Caco-2 (cell line): ENCODE measurements at regions not wholly inside any gene's neighbourhood (a gene's known extent, or its start where the extent isn't known, plus 50 kb on each side); places are given as distances from the start of the nearest gene placed in this dataset.

Source experiments
- BruUV-seq: library from RNA; stranded (reverse); fragments of 400-500 nt; replicated peaks from 2 replicates; lab custom pipeline; 2021; lab: Mats Ljungman, UMichigan
- CTCF ChIA-PET: fragments of 300-600 bp; sonication (Branson Sonifier 250); formaldehyde crosslinking; loops from one replicate; lab custom pipeline; 2022; ENCODE audit warnings: antibody characterized with exemption; lab: Charles Lee
- POLR2A ChIA-PET: fragments of 300-600 bp; sonication (Branson Sonifier 250); formaldehyde crosslinking; loops from one replicate; lab custom pipeline; 2022; ENCODE audit warnings: antibody characterized with exemption; lab: Charles Lee
- DNase-seq, 2 experiments: peaks; one replicate each; pipeline versions ENCODE4 v3.0.0 to v3.0.0-alpha.2; 2020 to 2022
- H3K27me3 ChIP-seq: replicated peaks from 2 replicates; pipeline ENCODE4 v1.6.0; 2011; ENCODE audit warnings: low read length; ENCODE audit not compliant: control insufficient read depth, insufficient read depth
- H3K36me3 ChIP-seq: 2 replicates; pipeline ENCODE4 v1.5.1; 2011; ENCODE audit warnings: low read length; ENCODE audit not compliant: control insufficient read depth, insufficient read depth
- H3K4me1 ChIP-seq: fragments of 250-450 bp; sonication (Bioruptor Pico); 2 replicates; pipeline ENCODE4 v1.5.1; 2020; ENCODE audit warnings: mild to moderate bottlenecking
- H3K4me3 ChIP-seq: 2 replicates; pipeline ENCODE4 v1.5.1; 2011; ENCODE audit warnings: low read depth, mild to moderate bottlenecking, control low read depth, low read length
- H3K9me3 ChIP-seq: fragments of 250-450 bp; sonication (Bioruptor Pico); 2 replicates; pipeline ENCODE4 v1.5.1; 2020; ENCODE audit warnings: mild to moderate bottlenecking, moderate library complexity
- H3K27ac Mint-ChIP-seq: one replicate; pipeline ENCODE4 v1.8.0; 2022; ENCODE audit warnings: mixed read lengths; ENCODE audit not compliant: unreplicated experiment
- H3K27me3 Mint-ChIP-seq: one replicate; pipeline ENCODE4 v1.8.0; 2022; ENCODE audit warnings: mixed read lengths; ENCODE audit not compliant: insufficient read depth, unreplicated experiment
- H3K36me3 Mint-ChIP-seq: one replicate; pipeline ENCODE4 v1.8.0; 2022; ENCODE audit warnings: mild to moderate bottlenecking, mixed read lengths; ENCODE audit not compliant: insufficient read depth, unreplicated experiment
- H3K4me1 Mint-ChIP-seq: one replicate; pipeline ENCODE4 v1.8.0; 2022; ENCODE audit warnings: low read depth, mixed read lengths; ENCODE audit not compliant: unreplicated experiment
- H3K4me3 Mint-ChIP-seq: one replicate; pipeline ENCODE4 v1.8.0; 2022; ENCODE audit warnings: mild to moderate bottlenecking, moderate library complexity, mixed read lengths; ENCODE audit not compliant: unreplicated experiment
- H3K9me3 Mint-ChIP-seq: one replicate; pipeline ENCODE4 v1.8.0; 2022; ENCODE audit warnings: mixed read lengths; ENCODE audit not compliant: unreplicated experiment
- intact Hi-C: fragments of 100-400 bp; cut with micrococcal nuclease; formaldehyde crosslinking; loops from one replicate; pipeline ENCODE4 v1.10.0; 2022; ENCODE audit not compliant: unreplicated experiment
- TF ChIP-seq, protein P1 (sequence below), 2 experiments: fragments of 200-600 bp in 1 of 2; IDR thresholded peaks; 1 replicate in 1 of 2; 2 replicates in 1 of 2; pipeline versions ENCODE4 v1.5.1 to v1.8.0; 2011 to 2022; ENCODE audit warnings: antibody characterized with exemption in 1 of 2, control low read depth in 1 of 2, inconsistent platforms in 1 of 2, low read depth in 1 of 2, low read length in 1 of 2, mild to moderate bottlenecking in 1 of 2, moderate library complexity in 1 of 2; ENCODE audit not compliant: insufficient read depth in 1 of 2, severe bottlenecking in 1 of 2, unreplicated experiment in 1 of 2

DNA sequence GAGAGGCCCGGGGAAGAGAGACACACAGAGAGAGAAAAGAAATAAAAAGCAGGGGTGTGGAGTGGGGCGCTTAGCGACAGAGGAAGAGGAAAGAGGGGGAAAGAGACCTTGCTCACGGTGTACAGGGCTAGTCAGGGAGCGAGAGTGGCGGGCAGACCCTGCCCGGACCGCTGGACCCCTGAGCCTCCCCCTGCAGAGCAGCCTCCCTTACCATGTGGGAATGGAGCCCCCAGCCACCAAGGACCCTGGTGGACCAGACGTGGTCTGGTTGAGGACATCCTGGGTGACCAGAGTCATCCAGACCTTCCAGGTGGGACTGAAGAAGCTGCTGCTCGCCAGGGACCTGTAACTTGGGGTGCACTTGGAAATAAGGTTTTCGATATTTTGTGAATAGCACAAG, 129.6 kb downstream of the CHSY1 start:
- BruUV-seq, result no TSS peak
- Mint-ChIP-seq H3K4me3 (no peak overlapping the region), H3K36me3 (no peaks in the 10 kb centered on the region), H3K4me1 (peaks cover 7% of the 10 kb centered on the region), H3K27me3 (no peaks in the 10 kb centered on the region), H3K9me3 (no peaks in the 10 kb centered on the region), H3K27ac (no peak overlapping the region)
- Histone ChIP-seq H3K27me3 (no peaks in the 10 kb centered on the region), H3K36me3 (no peaks in the 10 kb centered on the region), H3K4me3 (no peak overlapping the region), H3K4me1 (no peaks in the 10 kb centered on the region), H3K9me3 (0 out of 2 replicates have a peak, but pooled peaks cover 3% of the 10 kb centered on the region)
- intact Hi-C loops, result no loop called here
- ChIA-PET CTCF (interaction anchor here (1.1 kb wide), 1 partner anchor 24 kb away, joined by 3 read pairs; no protein-coding TSS in a partner anchor), POLR2A (no interaction called here)
- DNase-seq, result no peak
- TF ChIP-seq, protein P1, sequence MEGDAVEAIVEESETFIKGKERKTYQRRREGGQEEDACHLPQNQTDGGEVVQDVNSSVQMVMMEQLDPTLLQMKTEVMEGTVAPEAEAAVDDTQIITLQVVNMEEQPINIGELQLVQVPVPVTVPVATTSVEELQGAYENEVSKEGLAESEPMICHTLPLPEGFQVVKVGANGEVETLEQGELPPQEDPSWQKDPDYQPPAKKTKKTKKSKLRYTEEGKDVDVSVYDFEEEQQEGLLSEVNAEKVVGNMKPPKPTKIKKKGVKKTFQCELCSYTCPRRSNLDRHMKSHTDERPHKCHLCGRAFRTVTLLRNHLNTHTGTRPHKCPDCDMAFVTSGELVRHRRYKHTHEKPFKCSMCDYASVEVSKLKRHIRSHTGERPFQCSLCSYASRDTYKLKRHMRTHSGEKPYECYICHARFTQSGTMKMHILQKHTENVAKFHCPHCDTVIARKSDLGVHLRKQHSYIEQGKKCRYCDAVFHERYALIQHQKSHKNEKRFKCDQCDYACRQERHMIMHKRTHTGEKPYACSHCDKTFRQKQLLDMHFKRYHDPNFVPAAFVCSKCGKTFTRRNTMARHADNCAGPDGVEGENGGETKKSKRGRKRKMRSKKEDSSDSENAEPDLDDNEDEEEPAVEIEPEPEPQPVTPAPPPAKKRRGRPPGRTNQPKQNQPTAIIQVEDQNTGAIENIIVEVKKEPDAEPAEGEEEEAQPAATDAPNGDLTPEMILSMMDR (IDR thresholded peaks at IDR 0.05; ENCODE audit: insufficient read depth in 1 of 2, low read depth in 1 of 2, low read length in 1 of 2, severe bottlenecking in 1 of 2, unreplicated experiment in 1 of 2), result no peak

DNA sequence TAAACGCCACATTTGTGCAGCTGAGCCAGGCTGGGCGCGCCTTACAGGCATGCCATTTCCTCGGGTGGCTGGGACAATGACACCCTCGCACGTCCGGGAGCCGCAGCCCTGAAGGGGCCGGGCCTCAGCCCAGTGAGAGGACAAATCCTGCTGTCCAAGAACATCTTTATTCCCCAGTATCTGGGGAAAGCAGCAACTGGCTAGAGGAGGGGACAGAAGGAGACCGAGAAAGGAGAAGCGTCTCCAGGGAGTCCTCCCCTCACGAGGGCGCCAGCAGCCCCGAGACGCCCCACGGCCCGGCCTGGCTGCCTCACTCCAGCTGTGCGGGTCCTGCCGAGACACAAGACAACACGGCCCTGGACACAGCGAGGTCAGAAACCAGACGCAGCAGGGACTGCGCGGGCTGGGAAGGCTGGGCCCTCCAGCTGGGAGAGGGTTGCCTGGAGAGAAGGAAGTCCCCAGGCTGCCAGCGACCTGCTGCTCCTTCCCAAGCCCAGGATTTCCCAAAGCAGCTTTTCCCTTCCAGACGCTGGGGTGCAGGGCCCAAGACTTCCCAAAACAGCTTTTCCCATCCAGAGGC, 130.2 kb downstream of the CHSY1 start:
- DNase-seq, result no peak
- BruUV-seq, result no TSS peak
- H3K27ac Mint-ChIP-seq, result no peak overlapping the region
- no peaks in the 10 kb centered on the region for H3K4me1 ChIP-seq
- intact Hi-C loops, result no loop called here
- H3K36me3 ChIP-seq, result no peaks in the 10 kb centered on the region
- H3K27me3 Mint-ChIP-seq, result no peaks in the 10 kb centered on the region
- no peak overlapping the region for H3K4me3 ChIP-seq
- no peaks in the 10 kb centered on the region for H3K36me3 Mint-ChIP-seq
- CTCF ChIA-PET, result interaction anchor here (0.6 to 1.1 kb wide), 3 partner anchors 18 to 487 kb away, joined by 3 read pairs; no protein-coding TSS in a partner anchor
- no peaks in the 10 kb centered on the region for H3K9me3 Mint-ChIP-seq
- POLR2A ChIA-PET, result no interaction called here
- no peak overlapping the region for H3K4me3 Mint-ChIP-seq
- peaks cover 7% of the 10 kb centered on the region for H3K4me1 Mint-ChIP-seq
- TF ChIP-seq, protein P1 (IDR thresholded peaks at IDR 0.05; ENCODE audit: insufficient read depth in 1 of 2, low read depth in 1 of 2, low read length in 1 of 2, severe bottlenecking in 1 of 2, unreplicated experiment in 1 of 2), result no peak
- H3K27me3 ChIP-seq, result no peaks in the 10 kb centered on the region
- H3K9me3 ChIP-seq, result 0 out of 2 replicates have a peak, but pooled peaks cover 3% of the 10 kb centered on the region

- peaks cover 7% of the 10 kb centered on the region for H3K4me1 Mint-ChIP-seq
- Histone ChIP-seq H3K36me3 (no peaks in the 10 kb centered on the region), H3K9me3 (0 out of 2 replicates have a peak, but pooled peaks cover 3% of the 10 kb centered on the region), H3K4me1 (no peaks in the 10 kb centered on the region), H3K27me3 (no peaks in the 10 kb centered on the region), H3K4me3 (no peak overlapping the region)
- TF ChIP-seq, protein P1 (IDR thresholded peaks at IDR 0.05; ENCODE audit: insufficient read depth in 1 of 2, low read depth in 1 of 2, low read length in 1 of 2, severe bottlenecking in 1 of 2, unreplicated experiment in 1 of 2), result no peak
- intact Hi-C loops, result no loop called here
- H3K4me3 Mint-ChIP-seq, result no peak overlapping the region
- H3K27me3 Mint-ChIP-seq, result no peaks in the 10 kb centered on the region
- ChIA-PET POLR2A (no interaction called here), CTCF (no interaction called here)
- H3K36me3 Mint-ChIP-seq, result no peaks in the 10 kb centered on the region
- DNase-seq, result no peak
- no peaks in the 10 kb centered on the region for H3K9me3 Mint-ChIP-seq
- BruUV-seq, result no TSS peak
- H3K27ac Mint-ChIP-seq, result no peak overlapping the region
These were observed 130.9 kb downstream of the CHSY1 start for GRCh38 chr15:101120987-101121386.
